Neural cell (in vitro differentiated cells): ENCODE measurements at regions not wholly inside any gene's neighbourhood (a gene's known extent, or its start where the extent isn't known, plus 50 kb on each side); places are given as distances from the start of the nearest gene placed in this dataset.
"Not testable (repeated sequence)": the region's sequence is repeated elsewhere in the genome, so short reads cannot be mapped to it uniquely, and the experiment has no call there.

Experiments used
- CTCF ChIP-seq: fragments of 450-650 bp; IDR thresholded peaks from 2 replicates; pipeline ENCODE4 v1.5.1; 2014; ENCODE audit warnings: antibody characterized with exemption, mild to moderate bottlenecking, moderate library complexity; ENCODE audit not compliant: poor library complexity, severe bottlenecking
- POLR2AphosphoS5 ChIP-seq: IDR thresholded peaks from 2 replicates; pipeline ENCODE4 v1.6.1; 2012
- REST ChIP-seq: IDR thresholded peaks from 2 replicates; pipeline ENCODE4 v1.6.1; 2012; ENCODE audit warnings: borderline replicate concordance
- TAF1 ChIP-seq: IDR thresholded peaks from 2 replicates; pipeline ENCODE4 v1.6.1; 2012; ENCODE audit warnings: low read depth

DNA sequence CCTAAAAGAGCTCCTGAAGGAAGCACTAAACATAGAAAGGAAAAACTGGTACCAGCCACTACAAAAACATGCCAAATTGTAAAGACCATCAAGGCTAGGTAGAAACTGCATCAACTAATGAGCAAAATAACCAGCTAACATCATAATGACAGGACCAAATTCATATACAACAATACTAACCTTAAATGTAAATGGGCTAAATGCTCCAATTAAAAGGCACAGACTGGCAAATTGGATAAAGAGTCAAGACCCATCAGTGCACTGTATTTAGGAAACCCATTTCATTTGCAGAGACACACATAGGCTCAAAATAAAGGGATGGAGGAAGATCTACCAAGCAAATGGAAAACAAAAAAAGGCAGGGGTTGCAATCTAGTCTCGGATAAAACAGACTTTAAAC is 150.1 kb upstream of the FAT3 start:
- TF ChIP-seq CTCF, REST, TAF1, POLR2AphosphoS5: not testable (repeated sequence)
